ENCODE measurements at regions not wholly inside any gene's neighbourhood (a gene's known extent, or its start where the extent isn't known, plus 50 kb on each side); places are given as distances from the start of the nearest gene placed in this dataset.

- Histone ChIP-seq H3K36me3 (no peaks in the 10 kb centered on the region), H3K9me3 (ENCODE audit: low read depth) (no peaks in the 10 kb centered on the region), H3K4me3 (no peak overlapping the region), H3K4me1 (ENCODE audit: low read depth) (no peaks in the 10 kb centered on the region), H3K27me3 (no peaks in the 10 kb centered on the region), H3K27ac (no peak overlapping the region)
- no peak for DNase-seq (ENCODE audit: low read depth in 1 of 2, low spot score in 1 of 2)
- TF ChIP-seq CTCF (IDR thresholded peaks at IDR 0.05; ENCODE audit: low read depth, low read length), result no peak
Measured at GRCh38 chr1:62962014-62962812, 178.3 kb downstream of the ATG4C start.

- Histone ChIP-seq H3K36me3 (no peaks in the 10 kb centered on the region), H3K4me1 (ENCODE audit: low read depth) (no peaks in the 10 kb centered on the region), H3K4me3 (no peak overlapping the region), H3K27me3 (no peaks in the 10 kb centered on the region), H3K9me3 (ENCODE audit: low read depth) (no peaks in the 10 kb centered on the region), H3K27ac (no peak overlapping the region)
- TF ChIP-seq CTCF (IDR thresholded peaks at IDR 0.05; ENCODE audit: low read depth, low read length), result peak; percentile 74
- peak; percentile 72 to 73 for DNase-seq (ENCODE audit: low read depth in 1 of 2, low spot score in 1 of 2)
Measured at GRCh38 chr1:62962901-62963776, 179.2 kb downstream of the ATG4C start.

GRCh38 chr1:62964141-62964540 is 180.2 kb downstream of the ATG4C start:
- Histone ChIP-seq H3K36me3 (no peaks in the 10 kb centered on the region), H3K27ac (no peak overlapping the region), H3K4me3 (no peak overlapping the region), H3K9me3 (ENCODE audit: low read depth) (no peaks in the 10 kb centered on the region), H3K27me3 (no peaks in the 10 kb centered on the region), H3K4me1 (ENCODE audit: low read depth) (no peaks in the 10 kb centered on the region)
- TF ChIP-seq CTCF (IDR thresholded peaks at IDR 0.05; ENCODE audit: low read depth, low read length), result no peak
- no peak for DNase-seq (ENCODE audit: low read depth in 1 of 2, low spot score in 1 of 2)

- H3K27me3 ChIP-seq, result no peaks in the 10 kb centered on the region
- H3K36me3 ChIP-seq, result no peaks in the 10 kb centered on the region
- no peaks in the 10 kb centered on the region for H3K4me1 ChIP-seq (ENCODE audit: low read depth)
- H3K27ac ChIP-seq, result no peak overlapping the region
- H3K4me3 ChIP-seq, result no peak overlapping the region
- TF ChIP-seq CTCF (IDR thresholded peaks at IDR 0.05; ENCODE audit: low read depth, low read length), result no peak
- no peaks in the 10 kb centered on the region for H3K9me3 ChIP-seq (ENCODE audit: low read depth)
- DNase-seq (ENCODE audit: low read depth in 1 of 2, low spot score in 1 of 2), result no peak
Measured at GRCh38 chr1:62967031-62967430, 183.1 kb downstream of the ATG4C start.

GRCh38 chr1:62977366-62977765 is 193.4 kb downstream of the ATG4C start:
- H3K4me3 ChIP-seq, result no peak overlapping the region
- no peaks in the 10 kb centered on the region for H3K36me3 ChIP-seq
- no peaks in the 10 kb centered on the region for H3K27me3 ChIP-seq
- DNase-seq (ENCODE audit: low read depth in 1 of 2, low spot score in 1 of 2), result peak in 1 of 2 donors; percentile 10
- H3K4me1 ChIP-seq (ENCODE audit: low read depth), result no peaks in the 10 kb centered on the region
- no peak for TF ChIP-seq CTCF (IDR thresholded peaks at IDR 0.05; ENCODE audit: low read depth, low read length)
- no peak overlapping the region for H3K27ac ChIP-seq
- no peaks in the 10 kb centered on the region for H3K9me3 ChIP-seq (ENCODE audit: low read depth)

Data from cardiac muscle cell (in vitro differentiated cells and primary cell).